NOMO-1 treated with DMSO at 0.1 percent for 48 hours (cell line): ENCODE measurements at regions not wholly inside any gene's neighbourhood (a gene's known extent, or its start where the extent isn't known, plus 50 kb on each side); places are given as distances from the start of the nearest gene placed in this dataset.

Source experiments
- DNase-seq: peaks from one replicate; lab custom pipeline; 2025; ENCODE audit not compliant: unreplicated experiment; lab: John Stamatoyannopoulos, UW

DNA sequence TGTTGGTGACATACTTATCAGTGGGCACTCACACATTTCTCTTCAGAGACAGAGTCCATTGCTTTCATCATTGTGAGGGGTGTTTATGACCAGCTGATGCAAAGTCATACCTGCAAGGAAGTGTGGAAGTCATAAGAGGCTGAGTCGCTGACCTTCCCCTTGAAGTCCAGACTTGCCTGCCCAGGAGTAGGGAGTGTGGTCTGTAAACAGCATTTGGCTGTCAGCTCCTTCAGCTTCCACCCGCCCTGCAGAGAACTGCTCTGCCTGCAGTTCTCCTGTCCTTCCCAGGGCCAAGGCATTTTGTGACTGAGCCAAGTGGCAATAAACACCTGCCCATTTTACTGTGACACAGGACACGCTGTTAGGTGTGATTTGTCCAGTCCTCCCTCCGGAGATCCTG, 801.3 kb downstream of the BCL11B start:
- no peak for DNase-seq

DNA sequence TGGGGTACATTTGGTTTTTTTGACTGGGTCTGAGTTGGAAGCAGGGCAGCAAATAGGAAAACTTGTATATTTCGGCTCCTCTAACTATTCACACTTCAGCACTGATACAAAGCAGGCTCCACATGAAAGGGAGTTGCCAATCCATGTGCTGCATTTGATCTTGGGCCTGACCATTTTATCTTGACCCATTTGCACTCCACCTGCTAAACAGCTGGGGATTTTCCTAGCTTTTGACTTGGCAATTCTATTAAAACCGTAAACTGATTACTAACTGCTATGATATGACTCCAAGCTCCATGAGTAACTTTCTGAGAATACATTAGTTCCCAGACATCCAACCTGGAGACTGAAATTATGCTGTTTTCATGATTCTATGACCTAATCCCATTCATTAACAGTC, 797.1 kb downstream of the BCL11B start:
- no peak for DNase-seq

DNA sequence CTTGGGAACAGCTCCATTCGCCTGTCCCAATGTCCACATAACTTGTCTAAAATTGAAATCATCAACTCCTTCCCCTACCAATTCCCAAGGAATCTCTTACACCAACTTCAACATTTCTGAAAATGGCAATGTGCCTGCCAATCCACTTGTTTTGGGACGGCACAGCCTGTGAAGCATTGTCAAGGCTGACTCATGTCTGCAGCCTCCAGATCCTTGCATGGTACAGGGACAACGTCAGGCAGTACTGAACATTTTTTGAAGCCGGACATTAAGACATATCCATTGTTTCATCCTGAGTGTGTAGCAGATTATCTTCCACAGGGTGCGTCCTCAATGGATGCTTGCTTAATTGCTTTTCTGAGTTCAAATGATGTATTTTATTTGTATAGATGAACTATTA, 794.1 kb downstream of the BCL11B start:
- no peak for DNase-seq

DNA sequence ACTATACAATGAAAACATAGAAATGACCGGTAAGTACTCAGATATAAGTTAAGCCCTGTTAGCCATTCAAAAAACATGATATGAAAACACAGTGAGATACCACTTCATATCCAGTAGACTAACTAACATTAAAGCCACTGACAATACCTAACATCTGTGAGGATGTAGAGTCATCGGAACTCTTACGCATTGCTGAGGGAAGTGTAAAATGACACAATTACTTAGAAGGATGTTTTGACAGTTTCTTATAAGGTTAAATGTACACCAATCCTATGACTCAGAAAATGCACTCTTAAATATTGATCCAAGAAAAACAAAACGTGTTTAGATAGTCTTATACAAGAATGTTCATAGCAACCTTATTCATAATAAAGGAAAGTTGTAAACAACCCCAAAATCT, 782.9 kb downstream of the BCL11B start:
- DNase-seq, result no peak

DNA sequence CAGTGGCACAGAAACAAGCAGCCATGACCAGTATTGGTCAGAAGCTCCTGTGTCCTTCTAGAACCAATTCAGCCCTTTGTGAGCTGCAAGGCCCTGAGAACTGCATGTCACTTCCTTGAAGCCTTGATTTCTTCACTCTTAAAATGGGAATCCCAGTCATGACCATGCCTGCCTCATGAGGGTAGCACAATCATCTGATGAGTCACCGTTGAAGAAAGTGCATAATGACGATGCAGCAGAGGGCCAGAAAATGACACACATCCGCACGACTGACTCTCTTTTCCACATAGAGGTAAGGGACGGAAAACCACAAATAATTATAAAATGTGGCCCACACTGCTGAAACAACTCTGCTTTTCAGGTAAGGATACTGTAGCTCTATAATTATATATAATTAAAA, 777.4 kb downstream of the BCL11B start:
- no peak for DNase-seq

DNA sequence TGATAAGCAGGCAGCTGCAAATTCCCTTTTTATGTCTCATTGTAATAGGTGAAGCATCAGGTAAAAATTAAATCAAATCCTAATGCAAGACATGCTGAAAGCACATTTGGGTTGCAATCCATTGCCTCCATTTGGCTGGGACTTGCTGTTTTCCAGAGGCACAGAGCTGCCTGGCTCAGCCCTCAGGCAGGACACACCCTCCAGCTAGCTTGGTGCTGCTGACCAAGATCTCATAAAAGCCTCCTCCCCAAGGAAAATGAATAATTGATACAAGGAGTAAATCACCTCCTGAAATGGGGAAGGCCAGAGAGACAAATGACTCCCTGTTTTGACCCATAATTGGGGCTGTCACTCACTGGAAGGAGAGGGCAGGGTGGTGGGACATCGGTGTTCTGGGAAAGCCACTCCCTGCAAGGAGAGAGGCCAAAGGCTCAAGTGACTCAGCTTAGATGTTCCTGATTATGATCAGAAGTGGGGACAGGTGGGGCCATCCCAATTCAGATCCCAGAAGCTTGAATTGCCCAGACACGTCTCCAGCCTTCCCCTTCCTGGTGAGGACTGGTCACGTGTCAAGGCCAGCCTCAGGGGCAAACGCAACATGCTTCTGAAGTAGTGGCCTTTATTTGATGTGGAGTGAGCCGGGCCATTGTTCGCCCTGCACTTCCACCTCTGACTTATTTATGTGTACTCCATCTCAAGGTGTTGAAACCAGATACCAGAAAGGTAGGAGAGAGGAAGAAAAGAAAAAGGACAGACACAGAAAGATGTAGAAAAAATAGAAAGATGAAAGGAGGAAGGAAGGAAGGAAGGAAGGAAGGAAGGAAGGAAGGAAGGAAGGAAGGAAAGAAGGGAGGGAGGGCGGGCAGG, 773.7 kb downstream of the BCL11B start:
- DNase-seq, result no peak

DNA sequence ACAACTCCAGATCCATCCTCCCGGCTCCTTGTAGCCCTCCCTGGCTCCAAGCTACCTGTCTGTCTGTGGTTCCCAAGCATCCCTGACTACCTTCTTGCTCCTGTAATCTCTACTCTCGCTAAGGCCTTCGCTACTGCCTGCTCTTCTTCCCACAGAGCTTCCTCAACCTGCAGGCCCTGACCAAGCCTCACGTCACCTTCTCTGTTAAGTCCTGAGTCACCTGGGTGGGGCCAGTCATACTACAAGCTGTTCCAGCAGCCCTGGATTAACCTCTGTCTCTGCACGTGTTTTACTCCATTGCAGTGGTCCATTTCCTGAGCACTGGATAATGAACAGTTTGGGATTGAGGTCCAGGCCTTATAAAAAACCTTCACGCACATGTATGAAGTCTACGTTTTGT, 770.7 kb downstream of the BCL11B start:
- DNase-seq, result no peak

DNA sequence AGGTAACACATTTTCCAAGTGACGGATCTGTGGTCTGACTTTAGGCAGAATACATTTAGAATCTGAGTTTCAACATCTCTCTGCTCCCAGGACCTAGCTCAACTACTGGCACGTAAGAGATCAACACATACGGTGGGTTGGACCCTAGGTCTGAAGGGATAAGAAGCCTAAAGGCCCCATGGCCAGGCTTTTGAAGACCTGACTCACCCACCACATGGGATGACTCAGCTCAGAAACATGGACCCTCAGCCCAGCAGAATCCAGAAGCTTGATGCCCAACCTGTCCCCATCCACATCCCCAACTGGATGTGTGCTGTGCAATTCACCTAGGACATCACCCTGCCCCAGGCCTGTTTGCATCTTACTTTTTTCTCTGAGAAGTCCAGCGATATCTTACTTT, 770.2 kb downstream of the BCL11B start:
- no peak for DNase-seq

DNA sequence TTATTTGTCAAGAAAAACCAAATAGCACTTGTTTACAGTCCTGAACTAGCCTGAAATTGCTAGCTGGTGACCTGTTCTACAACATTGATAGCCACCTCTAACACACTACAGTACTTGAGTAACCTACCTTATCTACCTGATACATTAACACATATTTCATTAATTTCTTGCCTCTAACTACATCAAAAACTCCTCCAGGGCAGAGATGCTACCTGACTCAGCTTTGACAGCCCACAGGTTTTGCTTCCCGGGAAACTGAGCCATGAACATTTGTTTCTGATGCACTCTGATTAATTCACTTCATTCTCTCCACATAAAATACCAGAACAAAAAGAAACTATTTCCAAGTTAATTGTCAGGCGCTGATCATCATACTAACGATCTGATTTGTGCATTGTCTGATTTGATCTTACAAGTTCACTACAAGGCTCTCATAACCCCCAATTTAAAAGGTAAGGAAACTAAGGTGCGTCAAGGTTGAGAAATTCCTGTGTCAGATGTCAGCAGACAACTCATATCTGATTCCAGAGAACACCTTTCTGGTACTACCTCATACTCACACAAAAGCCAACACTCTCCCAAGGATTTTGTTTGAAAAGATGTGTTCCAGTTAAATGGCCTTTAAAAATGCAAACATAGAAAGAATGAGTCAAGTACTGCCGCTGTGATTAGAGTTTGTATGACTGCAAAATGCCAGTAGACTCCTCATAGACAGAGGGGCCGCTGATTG, 768.7 kb downstream of the BCL11B start:
- no peak for DNase-seq

DNA sequence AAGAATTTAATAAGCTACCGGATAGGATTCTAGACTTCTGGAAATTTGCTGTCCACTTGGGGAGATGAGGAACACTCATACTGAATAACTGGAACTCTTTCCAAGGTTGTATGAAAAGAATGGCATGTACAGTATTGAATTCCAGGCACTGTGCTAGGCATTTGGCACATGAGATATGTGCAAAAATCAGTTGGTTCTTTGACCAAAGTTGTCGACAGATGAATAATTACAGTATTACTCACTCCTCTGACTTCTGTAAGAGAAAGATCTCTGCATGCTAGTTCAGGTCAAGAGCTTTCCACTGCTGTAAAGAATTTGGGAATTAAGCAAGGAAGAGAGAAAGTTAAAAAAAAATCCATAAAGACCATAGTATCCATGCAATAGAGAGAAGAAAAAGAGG, 764.7 kb downstream of the BCL11B start:
- DNase-seq, result no peak

DNA sequence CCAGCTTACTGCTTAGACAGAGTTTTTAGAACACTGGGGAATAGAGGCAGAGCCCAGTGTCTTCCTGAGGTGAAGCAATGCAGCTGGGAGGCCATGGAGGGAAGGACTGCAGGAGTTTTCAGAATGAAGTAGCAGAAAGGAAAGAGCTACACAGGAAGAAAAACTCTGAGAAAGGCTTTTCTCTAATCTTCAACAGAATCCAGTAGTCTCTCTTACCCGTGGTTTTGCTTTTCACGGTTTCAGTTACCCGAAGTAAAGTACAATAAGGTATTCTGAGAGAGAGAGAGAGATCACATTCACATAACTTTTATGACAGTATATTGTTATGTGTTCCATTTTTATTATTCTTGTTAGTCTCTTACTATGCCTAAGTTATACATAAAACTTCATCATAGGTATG, 761.6 kb downstream of the BCL11B start:
- DNase-seq, result no peak

DNA sequence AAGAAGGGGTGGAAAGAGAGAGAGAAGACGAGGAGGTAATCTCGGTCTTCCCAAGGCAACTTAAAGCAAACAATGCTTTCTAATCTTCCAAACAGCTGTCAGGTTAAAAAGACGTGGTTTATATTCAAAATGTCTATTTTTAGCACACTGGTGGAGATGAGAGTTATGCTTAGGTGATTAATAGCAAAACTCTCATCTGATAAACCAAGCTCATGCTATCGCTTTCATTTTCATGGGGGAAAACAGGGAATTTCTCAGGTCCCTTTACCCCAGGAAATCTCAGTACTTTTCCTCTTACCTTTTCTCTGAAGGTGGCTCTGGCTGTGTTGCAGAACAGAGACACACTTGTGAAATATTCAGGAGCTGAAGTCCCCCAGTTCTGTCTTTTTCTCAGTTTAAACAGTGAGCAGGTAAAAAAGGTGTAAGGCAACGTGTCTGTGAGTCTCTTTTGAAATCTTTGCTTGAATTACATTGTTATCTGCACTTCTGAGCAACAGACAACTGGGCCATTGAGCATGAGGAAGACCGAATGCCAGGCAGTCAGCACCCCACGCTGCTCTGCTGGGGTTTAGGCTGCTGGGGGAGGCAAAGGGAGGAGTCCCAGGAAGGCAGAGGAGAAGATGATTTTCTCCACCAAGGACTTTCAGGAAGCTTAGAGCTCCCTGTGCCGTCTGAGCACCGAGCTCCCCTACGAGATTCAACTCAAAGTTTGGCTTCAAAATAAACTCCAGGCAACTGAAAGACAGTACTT, 759.3 kb downstream of the BCL11B start:
- no peak for DNase-seq

DNA sequence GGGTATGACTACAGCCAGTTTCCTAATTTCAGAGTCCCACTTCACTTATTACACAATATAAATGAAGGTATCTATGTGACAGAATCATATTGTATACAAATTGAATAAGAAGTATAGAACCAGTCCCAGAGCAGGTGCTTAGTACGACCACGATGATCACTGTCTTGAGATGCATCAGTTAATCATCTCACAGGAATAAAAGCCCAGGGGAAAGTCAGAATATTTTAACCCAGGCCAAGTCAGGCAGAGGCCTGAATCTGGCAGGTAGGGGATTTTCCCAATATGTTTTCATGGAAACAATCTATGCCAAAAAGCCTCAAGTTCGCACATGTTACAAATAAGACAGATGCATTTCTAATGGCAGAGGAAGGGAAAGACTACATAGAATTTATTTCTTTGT, 758.4 kb downstream of the BCL11B start:
- no peak for DNase-seq

DNA sequence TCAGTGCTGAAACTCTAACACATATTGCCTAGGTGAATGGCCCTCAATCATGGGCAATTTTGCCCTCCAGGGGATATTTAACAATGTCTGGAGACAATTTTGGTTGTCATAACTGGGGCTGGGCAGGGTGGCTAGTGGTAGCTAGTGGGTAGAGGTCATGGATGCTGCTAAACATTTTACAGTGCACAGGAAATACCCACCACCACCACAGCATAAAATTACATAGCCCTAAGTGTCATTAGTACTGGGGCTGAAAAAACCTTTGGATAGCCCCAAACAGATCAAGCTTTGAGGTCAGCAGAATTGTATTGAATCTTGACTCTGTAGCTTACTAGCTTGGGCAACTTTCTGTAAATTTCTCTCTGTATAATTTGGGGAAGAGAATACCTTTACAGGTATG, 758.0 kb downstream of the BCL11B start:
- DNase-seq, result no peak

DNA sequence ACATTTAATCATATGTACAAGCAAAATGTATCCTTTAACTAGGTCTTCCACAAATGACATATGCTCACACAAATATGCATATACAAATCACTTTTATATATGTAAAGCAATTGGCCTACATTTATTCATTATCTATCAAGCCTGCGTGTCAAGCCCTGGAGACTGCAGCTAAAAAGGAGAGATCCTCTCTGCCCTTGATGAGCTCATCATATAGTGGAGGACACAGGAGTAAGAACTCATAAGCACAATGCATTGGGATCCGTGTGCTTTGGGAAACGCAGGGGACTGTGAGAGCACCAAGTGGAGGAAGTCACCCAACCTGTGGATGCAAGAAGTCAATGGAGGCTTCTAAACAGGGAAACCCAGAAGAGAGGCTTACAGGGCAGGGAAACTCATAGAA, 735.7 kb downstream of the BCL11B start:
- DNase-seq, result no peak

DNA sequence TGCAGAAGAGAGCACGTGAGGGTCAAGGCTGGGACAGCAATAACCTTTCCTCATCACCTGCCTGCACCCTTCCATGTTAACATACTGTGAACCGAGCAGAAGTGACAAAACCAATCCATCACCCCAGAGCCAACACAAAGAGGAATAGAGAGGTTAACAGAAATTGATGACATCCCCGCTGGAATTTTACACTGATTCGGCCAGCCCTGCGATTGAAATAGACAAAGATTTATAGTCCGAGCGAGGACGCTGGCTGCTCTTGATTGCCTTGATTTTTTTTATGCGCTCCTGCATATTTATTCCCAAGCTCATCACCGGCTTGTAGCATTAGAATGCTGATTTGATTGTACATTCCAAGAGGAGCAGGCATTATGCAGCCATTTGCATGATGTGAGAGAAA, 729.7 kb downstream of the BCL11B start:
- DNase-seq, result no peak

DNA sequence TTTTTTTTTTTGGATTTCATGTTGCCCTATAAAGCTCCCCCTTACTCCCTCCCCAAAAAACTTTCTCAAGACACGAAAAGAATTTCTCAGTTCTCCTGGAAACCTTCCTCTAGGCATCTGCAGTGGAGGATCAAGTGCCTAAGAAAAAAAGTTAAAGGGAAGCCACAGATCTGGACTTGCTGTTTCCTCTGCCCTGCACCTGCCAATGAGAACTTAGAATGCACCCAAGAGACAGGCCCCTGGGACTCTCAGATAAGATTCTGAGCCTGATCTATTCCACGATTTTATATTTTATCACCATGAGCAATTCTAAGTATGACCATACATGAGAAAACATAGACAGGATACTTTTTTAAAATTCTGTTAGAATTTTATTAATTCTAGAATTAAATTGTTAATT, 728.9 kb downstream of the BCL11B start:
- DNase-seq, result no peak

DNA sequence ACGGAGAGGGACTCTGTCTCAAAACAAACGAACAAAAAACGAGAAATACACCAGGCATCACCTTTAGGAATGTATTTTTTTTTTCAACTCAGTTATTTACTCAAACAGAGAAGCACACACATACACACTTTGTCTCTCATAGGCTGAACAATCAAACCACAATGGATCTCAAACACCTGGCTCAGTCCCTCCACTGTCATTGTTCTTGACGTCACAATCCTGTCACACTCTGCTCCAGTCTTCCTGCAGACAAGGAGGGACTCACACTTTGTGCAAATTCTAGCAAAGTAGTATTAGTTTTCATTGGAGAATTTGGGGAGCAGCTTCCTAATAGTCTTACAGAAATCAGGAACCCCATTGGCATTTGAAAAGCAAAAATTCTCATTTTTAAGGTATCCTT, 727.8 kb downstream of the BCL11B start:
- no peak for DNase-seq

DNA sequence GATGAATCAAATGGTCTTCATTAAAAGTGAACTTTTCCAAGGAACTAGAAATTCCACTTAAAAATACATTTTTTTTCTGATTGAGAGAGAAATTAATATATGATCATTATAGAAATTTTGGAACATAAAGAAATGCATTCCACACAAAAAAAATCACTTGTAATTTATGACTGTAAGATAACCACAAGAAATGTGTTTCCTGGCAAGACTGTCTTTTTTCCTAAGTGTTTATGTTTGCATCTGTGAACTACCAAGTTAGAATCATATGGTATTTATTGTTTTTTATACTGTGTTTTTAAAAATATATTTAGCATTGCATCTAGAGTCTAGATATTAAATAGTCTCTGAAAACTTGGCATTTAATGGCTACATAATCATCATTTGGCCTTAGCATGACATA, 726.8 kb downstream of the BCL11B start:
- DNase-seq, result no peak

DNA sequence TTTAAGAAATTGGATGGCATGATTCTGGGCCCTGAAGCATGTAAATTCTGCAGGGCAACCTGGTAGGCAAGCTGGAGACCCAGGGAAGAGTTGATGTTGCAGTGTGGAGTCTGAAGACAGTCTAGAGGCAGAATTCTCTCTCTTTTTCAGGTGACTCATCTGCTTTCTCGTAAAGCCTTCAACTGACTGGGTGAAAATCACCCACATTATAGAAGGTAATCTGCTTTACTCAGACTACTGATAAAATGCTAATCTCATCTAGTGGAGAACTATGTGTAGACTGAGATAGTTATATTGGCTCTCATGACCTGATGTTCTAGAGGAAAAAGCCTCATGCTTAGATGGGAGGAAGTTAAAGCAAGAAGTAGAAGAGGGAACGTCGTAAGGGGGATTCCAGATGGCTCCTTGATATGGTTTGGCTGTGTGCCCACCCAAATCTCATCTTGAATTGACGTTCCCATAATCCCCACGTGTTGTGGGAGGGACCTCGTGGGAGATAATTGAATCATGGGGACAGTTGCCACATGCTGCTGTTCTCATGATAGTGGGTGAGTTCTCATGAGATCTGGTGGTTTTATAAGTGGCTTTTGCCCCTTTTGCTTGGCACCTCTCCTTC, 723.8 kb downstream of the BCL11B start:
- DNase-seq, result no peak

DNA sequence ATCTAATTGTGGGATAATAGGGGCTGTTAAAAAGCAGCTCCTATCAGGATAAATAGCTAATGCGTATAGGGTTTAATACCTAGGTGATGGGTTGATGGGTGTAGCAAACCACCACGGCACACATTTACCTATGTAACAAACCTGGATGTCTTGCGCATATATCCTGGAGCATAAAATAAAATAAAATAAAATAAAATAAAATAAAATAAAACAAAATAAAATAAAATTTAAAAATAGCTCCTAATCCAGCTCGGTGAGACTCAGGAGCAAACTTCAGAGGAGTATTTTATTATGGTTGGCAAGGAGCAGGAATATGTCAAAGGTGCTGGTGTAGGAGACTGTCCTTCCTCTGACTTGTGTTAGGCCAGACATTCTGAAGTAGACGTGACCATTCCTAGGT, 721.0 kb downstream of the BCL11B start:
- no peak for DNase-seq
